OCI-LY1 (cell line): ENCODE measurements at regions not wholly inside any gene's neighbourhood (a gene's known extent, or its start where the extent isn't known, plus 50 kb on each side); places are given as distances from the start of the nearest gene placed in this dataset.

Experiments
- CTCF ChIP-seq: fragments of 200-600 bp; sonication (generic), shearing (Covaris generic); IDR thresholded peaks from 2 replicates; pipeline ENCODE4 v1.5.1; 2017; ENCODE audit warnings: mild to moderate bottlenecking, antibody characterized with exemption, low read length, moderate library complexity, mixed read lengths
- EZH2 ChIP-seq: fragments of 200-600 bp; sonication (generic), shearing (Covaris generic); IDR thresholded peaks from 2 replicates; pipeline ENCODE4 v1.8.0; 2017; ENCODE audit warnings: borderline replicate concordance, mixed run types, mild to moderate bottlenecking, antibody characterized with exemption, low read length, moderate library complexity, mixed read lengths

- TF ChIP-seq CTCF, result no peak
- no peak for TF ChIP-seq EZH2
Measured at GRCh38 chr11:24240496-24241175, 256.2 kb upstream of the LUZP2 start.
